Neural cell (in vitro differentiated cells): ENCODE measurements at regions not wholly inside any gene's neighbourhood (a gene's known extent, or its start where the extent isn't known, plus 50 kb on each side); places are given as distances from the start of the nearest gene placed in this dataset.

Source experiments
- H2AFZ ChIP-seq: fragments of 200-600, 300-800 bp; sonication (generic), shearing (Covaris generic); 2 replicates; pipeline ENCODE4 v1.6.0; 2014; ENCODE audit warnings: low read depth, mild to moderate bottlenecking, antibody characterized with exemption, low read length, moderate library complexity
- H3F3A ChIP-seq: fragments of 200-600 bp; shearing (Covaris generic); 2 replicates; pipeline ENCODE4 v1.6.1; 2016; ENCODE audit warnings: mild to moderate bottlenecking, moderate library complexity, mixed read lengths, antibody characterized with exemption, low read length; ENCODE audit not compliant: insufficient read depth, poor library complexity, severe bottlenecking
- H3K27ac ChIP-seq: fragments of 200-600, 300-800 bp; sonication (generic), shearing (Covaris generic); 2 replicates; pipeline ENCODE4 v1.5.1; 2014; ENCODE audit warnings: mild to moderate bottlenecking, low read length, moderate library complexity
- H3K27me3 ChIP-seq: fragments of 300-800, 200-600 bp; sonication (generic), shearing (Covaris generic); 2 replicates; pipeline ENCODE4 v1.6.0; 2014; ENCODE audit warnings: mild to moderate bottlenecking, low read depth, low read length, moderate library complexity; ENCODE audit not compliant: insufficient read depth
- H3K36me3 ChIP-seq: fragments of 300-800, 200-600 bp; sonication (generic), shearing (Covaris generic); 2 replicates; pipeline ENCODE4 v1.5.1; 2014; ENCODE audit warnings: mild to moderate bottlenecking, antibody characterized with exemption, low read length, moderate library complexity; ENCODE audit not compliant: insufficient read depth
- H3K4me2 ChIP-seq: fragments of 300-800, 200-600 bp; sonication (generic), shearing (Covaris generic); 2 replicates; pipeline ENCODE4 v1.6.0; 2014; ENCODE audit warnings: mild to moderate bottlenecking, low read length
- H3K4me3 ChIP-seq: fragments of 300-800, 200-600 bp; sonication (generic), shearing (Covaris generic); 2 replicates; pipeline ENCODE4 v1.5.1; 2014; ENCODE audit warnings: mild to moderate bottlenecking, low read length, moderate library complexity
- H3K79me2 ChIP-seq: fragments of 200-600 bp; shearing (Covaris generic); replicated peaks from 2 replicates; pipeline ENCODE4 v1.6.0; 2014; ENCODE audit warnings: mild to moderate bottlenecking, low read length, moderate library complexity; ENCODE audit not compliant: insufficient read depth
- H3K9ac ChIP-seq: fragments of 300-800, 200-600 bp; sonication (generic), shearing (Covaris generic); 2 replicates; pipeline ENCODE4 v1.6.1; 2016; ENCODE audit warnings: mild to moderate bottlenecking, low read length, mixed read lengths
- H3K9me2 ChIP-seq: fragments of 200-600 bp; shearing (Covaris generic); 2 replicates; pipeline ENCODE4 v1.6.1; 2016; ENCODE audit warnings: mild to moderate bottlenecking, low read length, mixed read lengths; ENCODE audit not compliant: insufficient read depth
- H3K9me3 ChIP-seq: fragments of 200-600, 300-800 bp; sonication (generic), shearing (Covaris generic); 2 replicates; pipeline ENCODE4 v1.6.1; 2016; ENCODE audit warnings: mild to moderate bottlenecking, mixed run types, low read length, moderate library complexity, mixed read lengths
- H4K20me1 ChIP-seq: fragments of 200-600 bp; shearing (Covaris generic); 2 replicates; pipeline ENCODE4 v1.6.1; 2016; ENCODE audit warnings: mild to moderate bottlenecking, mixed run types; ENCODE audit not compliant: insufficient read depth
- CTCF ChIP-seq: fragments of 450-650 bp; IDR thresholded peaks from 2 replicates; pipeline ENCODE4 v1.5.1; 2014; ENCODE audit warnings: antibody characterized with exemption, mild to moderate bottlenecking, moderate library complexity; ENCODE audit not compliant: poor library complexity, severe bottlenecking
- EP300 ChIP-seq: fragments of 450-650 bp; conservative IDR thresholded peaks from 2 replicates; pipeline ENCODE4 v1.6.1; 2014; ENCODE audit warnings: antibody characterized with exemption, mild to moderate bottlenecking, moderate library complexity; ENCODE audit not compliant: poor library complexity, severe bottlenecking
- EZH2 ChIP-seq: fragments of 200-600, 300-800 bp; shearing (Covaris generic), sonication (generic); IDR thresholded peaks from 2 replicates; pipeline ENCODE4 v1.6.1; 2014; ENCODE audit warnings: antibody characterized with exemption, low read length, borderline replicate concordance, mild to moderate bottlenecking; ENCODE audit not compliant: insufficient read depth, poor library complexity, severe bottlenecking
- MXI1 ChIP-seq: fragments of 450-650 bp; conservative IDR thresholded peaks from 2 replicates; pipeline ENCODE4 v1.6.1; 2014; ENCODE audit warnings: antibody characterized with exemption, mild to moderate bottlenecking; ENCODE audit not compliant: poor library complexity, severe bottlenecking
- POLR2AphosphoS5 ChIP-seq: IDR thresholded peaks from 2 replicates; pipeline ENCODE4 v1.6.1; 2012
- RAD21 ChIP-seq: fragments of 450-650 bp; conservative IDR thresholded peaks from 2 replicates; pipeline ENCODE4 v1.6.1; 2014; ENCODE audit warnings: antibody characterized with exemption, mild to moderate bottlenecking, moderate library complexity
- REST ChIP-seq: IDR thresholded peaks from 2 replicates; pipeline ENCODE4 v1.6.1; 2012; ENCODE audit warnings: borderline replicate concordance
- SMC3 ChIP-seq: fragments of 450-650 bp; conservative IDR thresholded peaks from 2 replicates; pipeline ENCODE4 v1.6.1; 2014; ENCODE audit warnings: antibody characterized with exemption, mild to moderate bottlenecking, moderate library complexity; ENCODE audit not compliant: poor library complexity
- TAF1 ChIP-seq: IDR thresholded peaks from 2 replicates; pipeline ENCODE4 v1.6.1; 2012; ENCODE audit warnings: low read depth

- H3K36me3 ChIP-seq: no peaks in the 10 kb centered on the region
- no peaks in the 10 kb centered on the region for H3K27me3 ChIP-seq
- H3K9me2 ChIP-seq: no peaks in the 10 kb centered on the region
- H3K4me3 ChIP-seq: no peak overlapping the region
- H3K9me3 ChIP-seq: no peaks in the 10 kb centered on the region
- no peak overlapping the region for H3K27ac ChIP-seq
- H2AFZ ChIP-seq: no peak overlapping the region
- H3K79me2 ChIP-seq: no peaks in the 10 kb centered on the region
- TF ChIP-seq MXI1: no peak
- TF ChIP-seq SMC3: no peak
- TF ChIP-seq TAF1: no peak
- TF ChIP-seq EZH2: no peak
- no peak for TF ChIP-seq RAD21
- TF ChIP-seq REST: no peak
- TF ChIP-seq POLR2AphosphoS5: no peak
- TF ChIP-seq CTCF: no peak
- TF ChIP-seq EP300: no peak
- H3K9ac ChIP-seq: no peak overlapping the region
- no peaks in the 10 kb centered on the region for H4K20me1 ChIP-seq
- H3F3A ChIP-seq: no peaks in the 10 kb centered on the region
- no peak overlapping the region for H3K4me2 ChIP-seq
Observed at GRCh38 chr1:56331892-56332567, 247.3 kb downstream of the PLPP3 start.

DNA sequence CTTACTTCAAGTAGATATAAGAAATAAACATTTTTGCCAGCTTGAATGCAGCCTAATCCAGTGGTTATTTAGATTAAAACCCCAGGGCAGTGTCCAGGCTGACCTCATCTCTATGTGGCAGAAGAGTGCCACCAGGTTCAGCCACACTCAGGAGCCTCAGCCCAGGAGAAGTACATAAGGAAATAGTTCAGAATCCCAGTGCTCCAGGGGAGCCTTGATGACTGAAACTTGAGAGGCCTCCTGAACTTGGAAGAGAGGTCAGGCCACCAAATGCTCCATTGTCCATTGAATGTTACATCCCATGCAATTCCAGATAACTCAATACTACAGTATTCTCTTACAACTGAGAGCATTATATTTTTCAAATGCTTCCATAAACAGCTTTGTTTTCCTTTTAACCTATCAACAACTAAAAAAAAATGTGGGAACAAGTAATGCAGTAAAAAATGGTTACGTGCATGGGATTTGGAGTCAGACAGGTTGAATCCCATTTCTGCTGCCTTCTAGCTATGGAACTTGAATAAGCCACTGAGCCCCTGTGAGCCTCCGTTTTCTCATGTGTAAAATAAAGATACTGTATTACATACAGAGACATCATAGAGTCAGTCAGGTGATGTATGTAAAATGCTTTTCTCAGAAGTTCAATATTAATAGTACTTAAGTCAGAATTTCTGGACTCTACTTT, 248.0 kb downstream of the PLPP3 start:
- Histone ChIP-seq H3K9me2 (no peaks in the 10 kb centered on the region), H4K20me1 (no peaks in the 10 kb centered on the region), H2AFZ (no peak overlapping the region), H3K4me3 (no peak overlapping the region), H3K9ac (no peak overlapping the region), H3K36me3 (no peaks in the 10 kb centered on the region), H3F3A (no peaks in the 10 kb centered on the region), H3K4me2 (no peak overlapping the region), H3K27ac (no peak overlapping the region), H3K79me2 (no peaks in the 10 kb centered on the region), H3K9me3 (no peaks in the 10 kb centered on the region), H3K27me3 (no peaks in the 10 kb centered on the region)
- TF ChIP-seq POLR2AphosphoS5 (no peak), EP300 (no peak), SMC3 (no peak), TAF1 (no peak), REST (no peak), RAD21 (no peak), EZH2 (no peak), CTCF (no peak), MXI1 (no peak)
